Thoracic aorta (tissue), 2 donors: ENCODE measurements at regions not wholly inside any gene's neighbourhood (a gene's known extent, or its start where the extent isn't known, plus 50 kb on each side); places are given as distances from the start of the nearest gene placed in this dataset.

Source experiments
- ATAC-seq: fragments of 150-250 bp; one replicate; pipeline ENCODE4 v1.8.0; 2017; ENCODE audit warnings: low read depth; ENCODE audit not compliant: insufficient number of reproducible peaks, low FRiP score
- DNase-seq: peaks from one replicate; pipeline ENCODE4 v3.0.0-alpha.2; 2020; ENCODE audit warnings: low spot score
- H3K27ac ChIP-seq, 2 donors: fragments of 200-600 bp; sonication (generic); 1 replicate in 1 of 2; 2 replicates in 1 of 2; pipeline ENCODE4 v1.5.1; 2016; ENCODE audit warnings: mild to moderate bottlenecking in 2 of 2, moderate library complexity in 2 of 2
- H3K27me3 ChIP-seq: fragments of 200-600 bp; sonication (generic); replicated peaks from 2 replicates; pipeline ENCODE4 v1.6.0; 2016; ENCODE audit warnings: mild to moderate bottlenecking; ENCODE audit not compliant: insufficient read depth
- H3K36me3 ChIP-seq: fragments of 200-600 bp; sonication (generic); one replicate; pipeline ENCODE4 v1.5.1; 2016
- H3K4me1 ChIP-seq, 2 donors: fragments of 200-600 bp; sonication (generic); 1 replicate in 1 of 2; 2 replicates in 1 of 2; pipeline versions ENCODE4 v1.5.1 to v1.6.0; 2016; ENCODE audit warnings: low read depth in 2 of 2, mild to moderate bottlenecking in 1 of 2; ENCODE audit not compliant: control insufficient read depth in 1 of 2
- H3K4me3 ChIP-seq: fragments of 200-600 bp; sonication (generic); 2 replicates; pipeline ENCODE4 v1.5.1; 2016; ENCODE audit warnings: mild to moderate bottlenecking
- H3K9me3 ChIP-seq: fragments of 200-600 bp; sonication (generic); 2 replicates; pipeline ENCODE4 v1.5.1; 2016
- CTCF ChIP-seq: fragments of 200-600 bp; sonication (generic); IDR thresholded peaks from one replicate; pipeline ENCODE4 v1.5.1; 2019; ENCODE audit warnings: antibody characterized with exemption

DNA sequence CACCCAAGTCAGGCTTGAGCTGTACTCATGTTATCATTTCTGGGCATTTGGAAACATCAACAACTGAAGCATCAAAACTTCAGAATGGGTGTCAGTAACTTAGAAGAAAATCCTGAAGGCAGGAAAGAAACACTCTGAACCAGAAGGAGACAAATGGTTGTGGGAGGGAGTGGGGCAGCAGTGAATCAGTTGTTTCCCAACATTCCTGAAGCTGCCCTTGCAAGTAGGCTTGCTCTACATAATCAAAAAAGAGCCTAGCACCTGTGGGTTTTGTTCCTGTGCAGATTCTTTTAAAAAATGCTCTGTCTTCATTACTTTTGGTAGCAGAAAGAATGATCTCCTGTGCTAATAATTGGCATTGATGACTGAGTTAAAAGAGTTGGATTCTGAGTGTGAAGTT lies 424.2 kb upstream of the GRIA1 start:
- no peak for ATAC-seq
- TF ChIP-seq CTCF = no peak
- Histone ChIP-seq H3K27ac (no peak overlapping the region), H3K4me3 (no peak overlapping the region), H3K36me3 (no peaks in the 10 kb centered on the region), H3K4me1 (peaks cover 0 to 11% of the 10 kb centered on the region in 2 donors), H3K9me3 (no peaks in the 10 kb centered on the region), H3K27me3 (no peaks in the 10 kb centered on the region)
- DNase-seq = no peak

GRCh38 chr5:153067869-153068268 lies 422.6 kb upstream of the GRIA1 start:
- no peak for TF ChIP-seq CTCF
- Histone ChIP-seq H3K27me3 (no peaks in the 10 kb centered on the region), H3K27ac (no peak overlapping the region), H3K9me3 (no peaks in the 10 kb centered on the region), H3K4me1 (peaks cover 0 to 11% of the 10 kb centered on the region in 2 donors), H3K4me3 (no peak overlapping the region), H3K36me3 (no peaks in the 10 kb centered on the region)
- DNase-seq (no peak), ATAC-seq (no peak)

DNA sequence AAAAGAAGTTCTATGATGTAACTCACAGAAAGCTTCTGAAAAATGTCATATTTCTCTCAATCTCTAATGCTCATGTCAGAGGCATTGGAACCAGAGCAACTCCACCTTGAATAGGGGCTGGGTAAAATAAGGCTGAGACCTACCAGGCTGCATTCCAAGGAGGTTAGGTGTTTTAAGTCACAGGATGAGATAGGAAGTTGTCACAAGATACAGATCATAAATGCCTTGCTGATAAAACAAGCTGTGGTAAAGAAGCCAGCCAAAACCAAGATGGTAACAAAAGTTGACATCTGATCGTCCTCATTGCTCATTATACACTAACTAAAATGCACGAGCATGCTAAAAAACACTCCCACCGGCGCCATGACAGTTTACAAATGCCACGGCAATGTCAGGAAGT lies 411.1 kb upstream of the GRIA1 start:
- H3K9me3 ChIP-seq = no peaks in the 10 kb centered on the region
- no peak for DNase-seq
- no peaks in the 10 kb centered on the region for H3K36me3 ChIP-seq
- TF ChIP-seq CTCF = no peak
- H3K4me3 ChIP-seq = no peak overlapping the region
- H3K27me3 ChIP-seq = no peaks in the 10 kb centered on the region
- H3K27ac ChIP-seq = no peak overlapping the region
- no peak for ATAC-seq
- H3K4me1 ChIP-seq = no peaks in the 10 kb centered on the region

DNA sequence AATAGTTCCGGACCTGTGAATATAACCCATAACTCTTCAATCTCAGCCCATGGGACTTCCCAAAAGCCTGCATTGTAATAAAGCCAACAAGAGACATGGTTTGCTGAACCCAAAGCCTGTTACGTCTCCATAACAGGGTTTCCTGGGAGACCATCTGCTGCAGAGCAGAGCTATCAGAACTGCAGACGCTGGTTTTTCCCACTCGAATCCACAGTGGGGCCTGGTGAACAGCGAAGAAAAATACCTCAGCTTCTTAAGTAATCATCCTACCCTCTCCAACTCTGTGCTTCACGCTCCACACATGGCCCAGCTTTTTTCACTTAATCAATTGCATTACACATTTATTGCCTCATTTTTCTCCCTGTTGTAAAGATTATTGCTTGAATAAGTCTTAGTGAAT lies 409.5 kb upstream of the GRIA1 start:
- ATAC-seq = no peak
- H3K27ac ChIP-seq = no peak overlapping the region
- H3K4me3 ChIP-seq = no peak overlapping the region
- H3K4me1 ChIP-seq = no peaks in the 10 kb centered on the region
- no peak for TF ChIP-seq CTCF
- no peaks in the 10 kb centered on the region for H3K27me3 ChIP-seq
- DNase-seq = no peak
- H3K9me3 ChIP-seq = no peaks in the 10 kb centered on the region
- H3K36me3 ChIP-seq = no peaks in the 10 kb centered on the region

- ATAC-seq = no peak
- H3K4me3 ChIP-seq = no peak overlapping the region
- no peaks in the 10 kb centered on the region for H3K36me3 ChIP-seq
- H3K4me1 ChIP-seq = no peaks in the 10 kb centered on the region
- no peak for TF ChIP-seq CTCF
- no peak overlapping the region for H3K27ac ChIP-seq
- DNase-seq = no peak
- no peaks in the 10 kb centered on the region for H3K9me3 ChIP-seq
- no peaks in the 10 kb centered on the region for H3K27me3 ChIP-seq
Observed at GRCh38 chr5:153081385-153081784, 409.1 kb upstream of the GRIA1 start.
